Mammary epithelial cell (primary cell): ENCODE measurements at regions not wholly inside any gene's neighbourhood (a gene's known extent, or its start where the extent isn't known, plus 50 kb on each side); places are given as distances from the start of the nearest gene placed in this dataset.

Experiments
- EZH2 ChIP-seq: IDR thresholded peaks from 2 replicates; pipeline ENCODE4 v1.6.1; 2012; ENCODE audit warnings: low read length, inconsistent platforms, borderline replicate concordance
- TF ChIP-seq, protein P1 (sequence below), 2 donors: IDR thresholded peaks in 1 of 2; conservative IDR thresholded peaks in 1 of 2; 2 replicates each; pipeline ENCODE4 v1.5.1; 2011 to 2012; ENCODE audit warnings: inconsistent platforms in 2 of 2, low read length in 2 of 2, mild to moderate bottlenecking in 2 of 2, control low read depth in 1 of 2, low read depth in 1 of 2; ENCODE audit not compliant: insufficient read depth in 1 of 2; ENCODE audit errors: extremely low read depth in 1 of 2

DNA sequence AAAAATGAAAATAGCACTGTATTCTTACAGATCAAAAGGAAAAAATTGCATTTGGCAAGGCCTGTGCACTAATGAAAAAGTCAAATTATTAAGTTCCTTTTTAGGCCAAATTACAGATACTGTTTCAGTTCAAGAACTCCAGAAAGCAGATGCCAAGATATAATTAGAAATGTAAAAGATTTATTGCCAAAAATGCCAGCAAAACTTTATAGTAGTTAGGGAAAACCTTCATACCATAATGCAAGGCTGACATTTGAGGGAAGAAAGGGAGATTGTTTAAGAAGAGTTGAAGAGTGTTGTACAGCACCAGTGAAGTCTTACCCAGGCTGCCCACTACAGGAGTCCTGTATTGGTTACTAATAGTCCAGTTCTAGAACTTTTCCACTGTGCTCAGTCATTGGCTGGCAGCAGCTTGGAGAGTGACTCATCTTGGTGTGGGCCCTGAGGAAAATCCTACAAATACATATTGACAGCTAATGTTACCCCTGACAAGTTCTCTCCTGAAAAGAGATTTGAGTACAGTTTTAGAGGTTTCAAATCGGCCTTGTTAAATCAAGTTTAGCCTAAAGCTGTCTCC, 600.4 kb downstream of the C12orf50 start:
- TF ChIP-seq, protein P1, sequence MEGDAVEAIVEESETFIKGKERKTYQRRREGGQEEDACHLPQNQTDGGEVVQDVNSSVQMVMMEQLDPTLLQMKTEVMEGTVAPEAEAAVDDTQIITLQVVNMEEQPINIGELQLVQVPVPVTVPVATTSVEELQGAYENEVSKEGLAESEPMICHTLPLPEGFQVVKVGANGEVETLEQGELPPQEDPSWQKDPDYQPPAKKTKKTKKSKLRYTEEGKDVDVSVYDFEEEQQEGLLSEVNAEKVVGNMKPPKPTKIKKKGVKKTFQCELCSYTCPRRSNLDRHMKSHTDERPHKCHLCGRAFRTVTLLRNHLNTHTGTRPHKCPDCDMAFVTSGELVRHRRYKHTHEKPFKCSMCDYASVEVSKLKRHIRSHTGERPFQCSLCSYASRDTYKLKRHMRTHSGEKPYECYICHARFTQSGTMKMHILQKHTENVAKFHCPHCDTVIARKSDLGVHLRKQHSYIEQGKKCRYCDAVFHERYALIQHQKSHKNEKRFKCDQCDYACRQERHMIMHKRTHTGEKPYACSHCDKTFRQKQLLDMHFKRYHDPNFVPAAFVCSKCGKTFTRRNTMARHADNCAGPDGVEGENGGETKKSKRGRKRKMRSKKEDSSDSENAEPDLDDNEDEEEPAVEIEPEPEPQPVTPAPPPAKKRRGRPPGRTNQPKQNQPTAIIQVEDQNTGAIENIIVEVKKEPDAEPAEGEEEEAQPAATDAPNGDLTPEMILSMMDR (conservative IDR thresholded peaks at IDR 0.05 in 1 of 2, IDR thresholded peaks at IDR 0.05 in 1 of 2; ENCODE audit: extremely low read depth in 1 of 2, insufficient read depth in 1 of 2, low read depth in 1 of 2, low read length in 2 of 2): no peak
- no peak for TF ChIP-seq EZH2
